ENCODE measurements at regions not wholly inside any gene's neighbourhood (a gene's known extent, or its start where the extent isn't known, plus 50 kb on each side); places are given as distances from the start of the nearest gene placed in this dataset.

DNA sequence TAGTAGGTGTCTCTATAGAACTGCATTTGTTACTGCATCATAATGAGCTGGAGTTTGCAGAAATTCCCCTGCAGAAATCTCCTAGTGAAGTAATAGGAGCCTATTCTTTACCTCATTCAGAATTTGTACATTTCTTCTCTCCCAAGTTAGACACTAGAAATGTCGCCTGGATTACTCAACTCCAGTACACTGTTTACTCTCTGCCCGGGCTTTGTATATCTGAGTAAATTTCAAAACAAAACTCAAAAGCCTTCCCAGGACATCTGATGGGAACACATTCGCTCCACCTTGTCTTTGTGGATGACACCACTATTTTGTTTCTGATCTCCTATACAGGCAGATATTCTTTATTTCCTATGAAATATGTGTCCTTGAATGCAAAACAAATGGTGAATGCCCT is 76.8 kb downstream of the POU3F3 start:
- H3K27ac ChIP-seq (ENCODE audit: low read length) = no peak overlapping the region
- H3K9me3 ChIP-seq (ENCODE audit: control insufficient read depth, insufficient read depth, low read depth, low read length) = no peaks in the 10 kb centered on the region
- DNase-seq (ENCODE audit: low read depth, low spot score) (no peak), ATAC-seq (no peak)
- intact Hi-C loops (cut with micrococcal nuclease; ENCODE audit: unreplicated experiment) = no loop called here
- no peaks in the 10 kb centered on the region for H3K4me1 ChIP-seq (ENCODE audit: control insufficient read depth, insufficient read depth, low read length)
- H3K36me3 ChIP-seq (ENCODE audit: control insufficient read depth, insufficient read depth, low read length) = no peaks in the 10 kb centered on the region
- H3K4me3 ChIP-seq (ENCODE audit: low read depth in 2 of 2, low read length in 2 of 2) = no peak overlapping the region
- TF ChIP-seq POLR2AphosphoS5 (IDR thresholded peaks at IDR 0.05; ENCODE audit: low read depth, low read length) (no peak), TCF7L2 (IDR thresholded peaks at IDR 0.05; ENCODE audit: low read depth, low read length) (no peak), SIN3A (IDR thresholded peaks at IDR 0.05; ENCODE audit: borderline replicate concordance, insufficient read depth, low read depth, low read length) (no peak)
- TF ChIP-seq, protein P1, sequence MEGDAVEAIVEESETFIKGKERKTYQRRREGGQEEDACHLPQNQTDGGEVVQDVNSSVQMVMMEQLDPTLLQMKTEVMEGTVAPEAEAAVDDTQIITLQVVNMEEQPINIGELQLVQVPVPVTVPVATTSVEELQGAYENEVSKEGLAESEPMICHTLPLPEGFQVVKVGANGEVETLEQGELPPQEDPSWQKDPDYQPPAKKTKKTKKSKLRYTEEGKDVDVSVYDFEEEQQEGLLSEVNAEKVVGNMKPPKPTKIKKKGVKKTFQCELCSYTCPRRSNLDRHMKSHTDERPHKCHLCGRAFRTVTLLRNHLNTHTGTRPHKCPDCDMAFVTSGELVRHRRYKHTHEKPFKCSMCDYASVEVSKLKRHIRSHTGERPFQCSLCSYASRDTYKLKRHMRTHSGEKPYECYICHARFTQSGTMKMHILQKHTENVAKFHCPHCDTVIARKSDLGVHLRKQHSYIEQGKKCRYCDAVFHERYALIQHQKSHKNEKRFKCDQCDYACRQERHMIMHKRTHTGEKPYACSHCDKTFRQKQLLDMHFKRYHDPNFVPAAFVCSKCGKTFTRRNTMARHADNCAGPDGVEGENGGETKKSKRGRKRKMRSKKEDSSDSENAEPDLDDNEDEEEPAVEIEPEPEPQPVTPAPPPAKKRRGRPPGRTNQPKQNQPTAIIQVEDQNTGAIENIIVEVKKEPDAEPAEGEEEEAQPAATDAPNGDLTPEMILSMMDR (IDR thresholded peaks at IDR 0.05) = no peak
- TF ChIP-seq, protein P2, sequence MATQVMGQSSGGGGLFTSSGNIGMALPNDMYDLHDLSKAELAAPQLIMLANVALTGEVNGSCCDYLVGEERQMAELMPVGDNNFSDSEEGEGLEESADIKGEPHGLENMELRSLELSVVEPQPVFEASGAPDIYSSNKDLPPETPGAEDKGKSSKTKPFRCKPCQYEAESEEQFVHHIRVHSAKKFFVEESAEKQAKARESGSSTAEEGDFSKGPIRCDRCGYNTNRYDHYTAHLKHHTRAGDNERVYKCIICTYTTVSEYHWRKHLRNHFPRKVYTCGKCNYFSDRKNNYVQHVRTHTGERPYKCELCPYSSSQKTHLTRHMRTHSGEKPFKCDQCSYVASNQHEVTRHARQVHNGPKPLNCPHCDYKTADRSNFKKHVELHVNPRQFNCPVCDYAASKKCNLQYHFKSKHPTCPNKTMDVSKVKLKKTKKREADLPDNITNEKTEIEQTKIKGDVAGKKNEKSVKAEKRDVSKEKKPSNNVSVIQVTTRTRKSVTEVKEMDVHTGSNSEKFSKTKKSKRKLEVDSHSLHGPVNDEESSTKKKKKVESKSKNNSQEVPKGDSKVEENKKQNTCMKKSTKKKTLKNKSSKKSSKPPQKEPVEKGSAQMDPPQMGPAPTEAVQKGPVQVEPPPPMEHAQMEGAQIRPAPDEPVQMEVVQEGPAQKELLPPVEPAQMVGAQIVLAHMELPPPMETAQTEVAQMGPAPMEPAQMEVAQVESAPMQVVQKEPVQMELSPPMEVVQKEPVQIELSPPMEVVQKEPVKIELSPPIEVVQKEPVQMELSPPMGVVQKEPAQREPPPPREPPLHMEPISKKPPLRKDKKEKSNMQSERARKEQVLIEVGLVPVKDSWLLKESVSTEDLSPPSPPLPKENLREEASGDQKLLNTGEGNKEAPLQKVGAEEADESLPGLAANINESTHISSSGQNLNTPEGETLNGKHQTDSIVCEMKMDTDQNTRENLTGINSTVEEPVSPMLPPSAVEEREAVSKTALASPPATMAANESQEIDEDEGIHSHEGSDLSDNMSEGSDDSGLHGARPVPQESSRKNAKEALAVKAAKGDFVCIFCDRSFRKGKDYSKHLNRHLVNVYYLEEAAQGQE (IDR thresholded peaks at IDR 0.05; ENCODE audit: insufficient read depth in 1 of 2, low read depth in 2 of 2, low read length in 1 of 2) = no peak
- no peaks in the 10 kb centered on the region; the same call in 1 of the 2 replicates for H3K27me3 ChIP-seq (ENCODE audit: control insufficient read depth, insufficient read depth, low read length)
- CTCF ChIA-PET = no interaction called here
- no TSS peak for BruUV-seq (replicated peaks)
- POLR2A ChIA-PET = no interaction called here
- in situ Hi-C loops (cut with HindIII; ENCODE audit: low pct_unique_long_range_greater_than_20kb, low sequenced_read_pairs) = no loop called here

DNA sequence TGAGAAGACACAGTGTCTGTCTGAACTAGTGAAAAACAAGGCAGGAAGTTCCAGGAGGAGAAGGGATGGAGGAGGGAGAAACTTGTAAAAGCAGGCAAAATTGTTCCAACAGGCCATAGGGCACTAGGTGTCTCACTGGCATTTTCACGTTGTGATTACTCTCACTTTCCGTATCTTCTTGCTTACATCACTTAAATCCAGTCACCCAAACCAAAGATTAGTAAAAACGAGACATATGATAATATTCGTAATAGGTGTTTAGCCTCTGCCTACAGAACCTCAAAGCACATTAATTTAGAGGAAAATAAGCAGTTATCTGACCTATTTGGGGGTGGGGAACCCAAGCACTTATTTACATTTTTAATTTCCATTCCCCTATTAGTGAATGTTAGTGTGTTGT is 78.3 kb downstream of the POU3F3 start:
- in situ Hi-C loops (cut with HindIII; ENCODE audit: low pct_unique_long_range_greater_than_20kb, low sequenced_read_pairs) (no loop called here), intact Hi-C loops (cut with micrococcal nuclease; ENCODE audit: unreplicated experiment) (no loop called here)
- Histone ChIP-seq H3K27ac (ENCODE audit: low read length) (no peak overlapping the region), H3K9me3 (ENCODE audit: control insufficient read depth, insufficient read depth, low read depth, low read length) (no peaks in the 10 kb centered on the region), H3K27me3 (ENCODE audit: control insufficient read depth, insufficient read depth, low read length) (no peaks in the 10 kb centered on the region; the same call in 1 of the 2 replicates), H3K4me1 (ENCODE audit: control insufficient read depth, insufficient read depth, low read length) (no peaks in the 10 kb centered on the region), H3K36me3 (ENCODE audit: control insufficient read depth, insufficient read depth, low read length) (no peaks in the 10 kb centered on the region), H3K4me3 (ENCODE audit: low read depth in 2 of 2, low read length in 2 of 2) (no peak overlapping the region)
- DNase-seq (ENCODE audit: low read depth, low spot score) (no peak), ATAC-seq (no peak)
- TF ChIP-seq POLR2AphosphoS5 (IDR thresholded peaks at IDR 0.05; ENCODE audit: low read depth, low read length) (no peak), TCF7L2 (IDR thresholded peaks at IDR 0.05; ENCODE audit: low read depth, low read length) (no peak), SIN3A (IDR thresholded peaks at IDR 0.05; ENCODE audit: borderline replicate concordance, insufficient read depth, low read depth, low read length) (no peak)
- TF ChIP-seq, protein P2 (IDR thresholded peaks at IDR 0.05; ENCODE audit: insufficient read depth in 1 of 2, low read depth in 2 of 2, low read length in 1 of 2) = no peak
- TF ChIP-seq, protein P1 (IDR thresholded peaks at IDR 0.05) = no peak
- ChIA-PET POLR2A (no interaction called here), CTCF (no interaction called here)
- no TSS peak for BruUV-seq (replicated peaks)
